Naive thymus-derived CD8-positive, alpha-beta T cell (primary cell): ENCODE measurements at regions not wholly inside any gene's neighbourhood (a gene's known extent, or its start where the extent isn't known, plus 50 kb on each side); places are given as distances from the start of the nearest gene placed in this dataset.

Experiments
- ATAC-seq, 2 donors: fragments of 150-1000 bp; cut with Tn5 transposase in 1 of 2; sonication (Bioruptor Pico), chemical (Tn5 transposase) in 1 of 2; 1 replicate in 1 of 2; 2 replicates in 1 of 2; pipeline ENCODE4 v1.10.0; 2021; ENCODE audit warnings: mild to moderate bottlenecking in 2 of 2, moderate library complexity in 2 of 2
- POLR2A ChIA-PET: fragments of 350-600 bp; sonication (Branson Sonifier 250); formaldehyde crosslinking; loops from one replicate; lab custom pipeline; 2021; ENCODE audit warnings: antibody characterized with exemption; lab: Charles Lee
- DNase-seq, 10 donors: peaks; one replicate each; pipeline versions ENCODE4 v3.0.0 to v3.0.0-alpha.2; 2020 to 2022
- H3K27ac Mint-ChIP-seq, 10 donors: one replicate each; pipeline ENCODE4 v1.8.0; 2020 to 2022; ENCODE audit warnings: mild to moderate bottlenecking in 10 of 10, mixed read lengths in 10 of 10, moderate library complexity in 4 of 10, inconsistent platforms in 1 of 10
- H3K27me3 Mint-ChIP-seq, 5 donors: one replicate each; pipeline ENCODE4 v1.8.0; 2021 to 2022; ENCODE audit warnings: mixed read lengths in 5 of 5
- H3K36me3 Mint-ChIP-seq, 3 donors: one replicate each; pipeline ENCODE4 v1.8.0; 2020 to 2022; ENCODE audit warnings: mixed read lengths in 3 of 3, mild to moderate bottlenecking in 2 of 3, inconsistent platforms in 1 of 3
- H3K4me1 Mint-ChIP-seq, 4 donors: one replicate each; pipeline ENCODE4 v1.8.0; 2021 to 2022; ENCODE audit warnings: mixed read lengths in 4 of 4
- H3K4me3 Mint-ChIP-seq, 10 donors: one replicate each; pipeline ENCODE4 v1.8.0; 2020 to 2022; ENCODE audit warnings: mild to moderate bottlenecking in 10 of 10, mixed read lengths in 10 of 10, moderate library complexity in 6 of 10, inconsistent platforms in 1 of 10
- H3K9me3 Mint-ChIP-seq, 9 donors: one replicate each; pipeline ENCODE4 v1.8.0; 2020 to 2022; ENCODE audit warnings: mixed read lengths in 9 of 9, mild to moderate bottlenecking in 3 of 9, inconsistent platforms in 1 of 9, moderate library complexity in 1 of 9

GRCh38 chr13:63427170-63427569 is 2011.5 kb upstream of the PCDH20 start:
- no peaks in the 10 kb centered on the region for H3K27me3 Mint-ChIP-seq
- POLR2A ChIA-PET: no interaction called here
- H3K4me3 Mint-ChIP-seq: no peak overlapping the region

GRCh38 chr13:63425131-63425530 is 2009.5 kb upstream of the PCDH20 start:
- ATAC-seq: no peak
- no peak overlapping the region for H3K27ac Mint-ChIP-seq
- H3K36me3 Mint-ChIP-seq: no peaks in the 10 kb centered on the region
- DNase-seq: no peak
- H3K27me3 Mint-ChIP-seq: no peaks in the 10 kb centered on the region
- POLR2A ChIA-PET: no interaction called here
- H3K4me1 Mint-ChIP-seq: no peaks in the 10 kb centered on the region
- no peak overlapping the region for H3K4me3 Mint-ChIP-seq
- peaks cover 0 to 27% (median 5%) of the 10 kb centered on the region in 9 donors for H3K9me3 Mint-ChIP-seq

More at GRCh38 chr13:63427170-63427569, 2011.5 kb upstream of the PCDH20 start:
- H3K27ac Mint-ChIP-seq: no peak overlapping the region
- no peaks in the 10 kb centered on the region for H3K4me1 Mint-ChIP-seq
- H3K9me3 Mint-ChIP-seq: peaks cover 0 to 19% (median 5%) of the 10 kb centered on the region in 9 donors
- no peak for DNase-seq
- ATAC-seq: no peak
- no peaks in the 10 kb centered on the region for H3K36me3 Mint-ChIP-seq

GRCh38 chr13:63421123-63421522 is 2005.5 kb upstream of the PCDH20 start:
- Mint-ChIP-seq H3K4me1 (no peaks in the 10 kb centered on the region), H3K4me3 (no peak overlapping the region), H3K27ac (no peak overlapping the region), H3K36me3 (no peaks in the 10 kb centered on the region), H3K9me3 (peaks cover 0 to 25% (median 8%) of the 10 kb centered on the region in 9 donors), H3K27me3 (no peaks in the 10 kb centered on the region)
- POLR2A ChIA-PET: no interaction called here
- ATAC-seq (no peak), DNase-seq (no peak)

DNA sequence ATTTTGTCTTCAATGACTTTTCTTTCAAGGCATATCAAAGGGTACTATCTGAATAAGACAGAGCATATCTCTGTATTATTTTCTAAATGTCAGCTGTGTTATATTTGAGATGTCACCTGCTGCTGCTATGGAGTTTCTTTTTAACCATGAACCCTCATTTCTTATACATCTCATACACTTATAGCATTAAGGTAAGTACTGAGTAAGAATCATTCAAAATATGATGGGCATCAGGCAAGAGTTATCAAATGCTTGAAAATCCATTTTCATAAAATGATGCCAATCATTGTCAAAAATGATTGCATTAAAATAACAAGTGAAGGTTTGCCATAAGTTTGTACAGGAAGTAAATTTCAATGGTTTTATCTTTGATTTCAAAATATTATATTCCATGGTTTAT is 2005.0 kb upstream of the PCDH20 start:
- H3K4me3 Mint-ChIP-seq: no peak overlapping the region
- H3K27ac Mint-ChIP-seq: no peak overlapping the region
- ATAC-seq: no peak
- no peak for DNase-seq
- H3K36me3 Mint-ChIP-seq: no peaks in the 10 kb centered on the region
- no peaks in the 10 kb centered on the region for H3K27me3 Mint-ChIP-seq
- no peaks in the 10 kb centered on the region for H3K4me1 Mint-ChIP-seq
- peaks cover 0 to 27% (median 8%) of the 10 kb centered on the region in 9 donors for H3K9me3 Mint-ChIP-seq
- POLR2A ChIA-PET: no interaction called here

DNA sequence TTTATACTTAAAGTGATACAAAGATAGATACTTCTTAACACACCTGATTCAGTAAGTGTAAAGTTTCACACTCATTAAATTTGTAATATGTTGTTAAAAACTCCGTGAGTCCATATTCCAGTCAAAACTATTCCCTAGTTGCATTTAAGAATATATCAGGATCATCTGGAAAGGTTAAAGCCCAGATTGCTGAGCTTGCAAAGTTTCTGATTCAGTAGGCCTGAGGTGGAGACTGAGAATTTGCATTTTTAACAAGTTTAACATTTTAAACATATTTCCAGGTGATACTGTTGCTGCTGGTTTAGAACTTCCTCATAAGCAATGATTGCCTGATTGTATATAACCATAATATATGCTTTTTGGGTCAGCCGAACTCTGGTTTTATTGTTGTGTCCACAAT is 1998.6 kb upstream of the PCDH20 start:
- Mint-ChIP-seq H3K27me3 (no peaks in the 10 kb centered on the region), H3K27ac (no peak overlapping the region), H3K4me1 (no peaks in the 10 kb centered on the region), H3K9me3 (peaks cover 0 to 16% (median 7%) of the 10 kb centered on the region in 9 donors), H3K36me3 (no peaks in the 10 kb centered on the region), H3K4me3 (no peak overlapping the region)
- no peak for DNase-seq
- no peak for ATAC-seq
- POLR2A ChIA-PET: no interaction called here

- Mint-ChIP-seq H3K27ac (no peak overlapping the region), H3K27me3 (no peaks in the 10 kb centered on the region), H3K36me3 (no peaks in the 10 kb centered on the region), H3K4me3 (no peak overlapping the region), H3K9me3 (peaks cover 0 to 24% (median 6%) of the 10 kb centered on the region in 9 donors), H3K4me1 (no peaks in the 10 kb centered on the region)
- ATAC-seq (no peak), DNase-seq (no peak)
- POLR2A ChIA-PET: no interaction called here
Observed at GRCh38 chr13:63409791-63410351, 1994.2 kb upstream of the PCDH20 start.

DNA sequence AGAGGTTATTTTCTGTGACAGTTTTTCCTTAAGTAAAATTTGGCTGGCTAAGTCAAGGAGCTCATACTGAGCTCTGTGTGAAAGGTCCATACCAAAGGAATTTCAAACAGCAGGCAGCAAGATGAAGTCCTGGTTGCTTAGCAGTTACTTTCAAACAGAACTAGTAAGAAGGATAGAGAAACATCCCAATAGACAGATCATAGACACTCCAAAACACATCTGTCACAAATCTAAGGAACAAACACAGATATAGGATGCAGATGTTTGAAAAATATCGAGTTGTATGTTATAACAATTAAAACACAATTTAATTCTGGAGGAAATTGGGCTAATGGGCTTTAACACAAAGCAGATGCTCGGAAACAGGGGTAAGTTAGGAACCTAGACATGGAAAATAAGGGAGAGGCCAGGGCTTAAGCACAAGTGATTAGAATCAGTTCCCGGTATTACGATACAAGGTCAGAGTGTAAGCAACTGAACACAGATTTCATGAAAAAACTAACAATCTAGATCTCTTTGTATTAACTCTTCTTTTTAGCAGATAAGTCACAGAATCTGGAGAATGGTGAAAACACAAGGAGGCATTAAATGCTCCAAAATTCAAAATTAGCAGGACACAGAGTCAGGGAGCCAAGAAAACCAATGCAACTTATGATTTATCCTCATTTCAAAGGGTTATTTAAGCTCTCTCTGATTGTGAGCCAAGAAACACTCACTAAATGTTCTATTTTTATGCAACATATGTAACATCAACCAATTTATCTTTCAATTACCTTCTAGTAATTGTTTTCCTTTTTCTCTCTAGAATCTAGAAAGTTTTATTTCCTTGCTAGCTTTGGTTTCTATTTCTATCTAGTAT is 1992.9 kb upstream of the PCDH20 start:
- Mint-ChIP-seq H3K9me3 (peaks cover 0 to 32% (median 8%) of the 10 kb centered on the region in 9 donors), H3K4me3 (no peak overlapping the region), H3K4me1 (no peaks in the 10 kb centered on the region), H3K36me3 (no peaks in the 10 kb centered on the region), H3K27me3 (no peaks in the 10 kb centered on the region), H3K27ac (no peak overlapping the region)
- ATAC-seq (no peak), DNase-seq (no peak)
- POLR2A ChIA-PET: no interaction called here

- H3K36me3 Mint-ChIP-seq: no peaks in the 10 kb centered on the region
- peaks cover 3 to 43% (median 11%) of the 10 kb centered on the region in 9 donors for H3K9me3 Mint-ChIP-seq
- ATAC-seq: no peak
- no peak overlapping the region for H3K27ac Mint-ChIP-seq
- H3K27me3 Mint-ChIP-seq: no peaks in the 10 kb centered on the region
- POLR2A ChIA-PET: no interaction called here
- DNase-seq: no peak
- H3K4me1 Mint-ChIP-seq: no peaks in the 10 kb centered on the region
- no peak overlapping the region for H3K4me3 Mint-ChIP-seq
Observed at GRCh38 chr13:63403733-63404132, 1988.1 kb upstream of the PCDH20 start.

- Mint-ChIP-seq H3K4me3 (no peak overlapping the region), H3K9me3 (peaks cover 0 to 6% (median 0%) of the 10 kb centered on the region in 9 donors), H3K27me3 (no peaks in the 10 kb centered on the region), H3K27ac (no peak overlapping the region), H3K4me1 (no peaks in the 10 kb centered on the region), H3K36me3 (no peaks in the 10 kb centered on the region)
- ATAC-seq: no peak
- peak in 1 of 10 donors; percentile 0 for DNase-seq
- POLR2A ChIA-PET: no interaction called here
Observed at GRCh38 chr13:63396746-63397145, 1981.1 kb upstream of the PCDH20 start.

GRCh38 chr13:63393112-63393511 is 1977.5 kb upstream of the PCDH20 start:
- DNase-seq (no peak), ATAC-seq (no peak)
- Mint-ChIP-seq H3K4me1 (no peaks in the 10 kb centered on the region), H3K27me3 (no peaks in the 10 kb centered on the region), H3K4me3 (no peak overlapping the region), H3K36me3 (no peaks in the 10 kb centered on the region), H3K9me3 (peaks cover 0 to 10% (median 3%) of the 10 kb centered on the region in 9 donors), H3K27ac (no peak overlapping the region)
- POLR2A ChIA-PET: no interaction called here

DNA sequence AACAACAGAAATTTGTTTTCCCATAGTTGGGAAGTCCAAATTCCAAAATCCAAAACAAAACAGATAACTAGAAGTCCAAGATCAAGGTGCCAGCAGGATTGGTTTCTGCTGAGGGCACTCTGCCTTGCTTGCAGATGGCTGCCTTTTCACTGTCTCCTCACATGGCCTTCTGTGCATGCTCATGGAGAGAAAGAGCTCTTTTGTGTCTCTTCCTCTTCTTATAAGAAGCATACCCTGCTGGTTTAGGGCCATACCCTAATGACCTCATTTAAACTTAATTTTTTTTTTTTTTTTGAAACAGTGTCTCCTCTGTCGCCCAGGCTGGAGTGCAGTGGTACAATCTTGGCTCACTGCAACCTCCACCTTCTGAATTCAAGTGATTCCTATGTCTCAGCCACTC is 1974.1 kb upstream of the PCDH20 start:
- POLR2A ChIA-PET: no interaction called here
- Mint-ChIP-seq H3K27me3 (no peaks in the 10 kb centered on the region), H3K4me3 (no peak overlapping the region), H3K36me3 (no peaks in the 10 kb centered on the region), H3K4me1 (no peaks in the 10 kb centered on the region), H3K27ac (no peak overlapping the region), H3K9me3 (peaks cover 0 to 16% (median 3%) of the 10 kb centered on the region in 9 donors)
- DNase-seq (no peak), ATAC-seq (no peak)

DNA sequence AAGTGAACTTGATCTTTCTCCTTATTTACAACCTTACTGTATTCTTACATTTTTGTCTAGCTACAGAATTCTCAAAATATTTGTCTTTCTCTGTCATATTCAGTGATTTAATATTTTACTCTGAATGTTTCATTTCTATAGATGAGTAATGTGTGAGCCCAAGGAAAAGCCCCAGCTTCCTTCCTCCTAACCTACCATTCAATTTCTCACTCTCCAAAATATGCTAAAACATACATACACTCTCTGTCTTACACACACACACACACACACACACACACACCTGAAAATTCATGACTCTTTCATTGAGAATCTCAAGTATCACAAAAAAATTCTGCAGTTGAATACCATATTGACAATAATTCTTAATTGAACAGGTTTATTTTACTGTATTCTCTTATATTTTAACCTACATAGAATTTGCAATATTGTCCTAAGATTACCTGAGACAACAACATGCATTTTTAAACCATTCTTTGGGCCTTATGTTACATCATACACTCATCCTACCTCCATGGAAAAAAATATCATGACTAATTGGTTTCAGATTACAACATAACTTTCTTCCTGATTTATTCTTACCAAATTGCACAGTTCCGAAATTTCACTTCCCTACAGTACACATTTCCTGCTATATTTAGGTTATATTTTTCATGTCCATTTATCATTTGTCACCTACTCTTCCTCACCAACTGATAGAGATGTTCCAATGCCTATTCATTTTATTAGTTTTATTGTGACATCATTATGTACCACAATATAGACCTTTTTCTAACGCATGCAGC is 1965.6 kb upstream of the PCDH20 start:
- Mint-ChIP-seq H3K36me3 (peaks cover 0 to 5% (median 0%) of the 10 kb centered on the region in 3 donors), H3K27ac (no peak overlapping the region), H3K4me1 (no peaks in the 10 kb centered on the region), H3K27me3 (no peaks in the 10 kb centered on the region), H3K9me3 (peaks cover 8 to 43% (median 17%) of the 10 kb centered on the region in 9 donors), H3K4me3 (no peak overlapping the region)
- no peak for DNase-seq
- POLR2A ChIA-PET: no interaction called here
- ATAC-seq: no peak

- POLR2A ChIA-PET: no interaction called here
- ATAC-seq: no peak
- H3K27ac Mint-ChIP-seq: no peak overlapping the region
Observed at GRCh38 chr13:63377986-63378385, 1962.3 kb upstream of the PCDH20 start.

More at GRCh38 chr13:63377986-63378385, 1962.3 kb upstream of the PCDH20 start:
- H3K4me3 Mint-ChIP-seq: no peak overlapping the region
- H3K36me3 Mint-ChIP-seq: peaks cover 0 to 5% (median 0%) of the 10 kb centered on the region in 3 donors
- H3K9me3 Mint-ChIP-seq: peaks cover 11 to 46% (median 21%) of the 10 kb centered on the region in 9 donors
- no peaks in the 10 kb centered on the region for H3K4me1 Mint-ChIP-seq
- no peaks in the 10 kb centered on the region for H3K27me3 Mint-ChIP-seq
- DNase-seq: no peak
